HEK293 (cell line): ENCODE measurements at regions not wholly inside any gene's neighbourhood (a gene's known extent, or its start where the extent isn't known, plus 50 kb on each side); places are given as distances from the start of the nearest gene placed in this dataset.

Experiments
- ZIC2 ChIP-seq: fragments of 450-650 bp; formaldehyde crosslinking; IDR thresholded peaks from 2 replicates; pipeline ENCODE4 v1.5.1; 2016; ENCODE audit warnings: missing biosample characterization, missing genetic modification characterization
- ZNF302 ChIP-seq: fragments of 450-650 bp; formaldehyde crosslinking; IDR thresholded peaks from 2 replicates; pipeline ENCODE4 v1.5.1; 2016; ENCODE audit warnings: missing biosample characterization, missing genetic modification characterization, low read depth

DNA sequence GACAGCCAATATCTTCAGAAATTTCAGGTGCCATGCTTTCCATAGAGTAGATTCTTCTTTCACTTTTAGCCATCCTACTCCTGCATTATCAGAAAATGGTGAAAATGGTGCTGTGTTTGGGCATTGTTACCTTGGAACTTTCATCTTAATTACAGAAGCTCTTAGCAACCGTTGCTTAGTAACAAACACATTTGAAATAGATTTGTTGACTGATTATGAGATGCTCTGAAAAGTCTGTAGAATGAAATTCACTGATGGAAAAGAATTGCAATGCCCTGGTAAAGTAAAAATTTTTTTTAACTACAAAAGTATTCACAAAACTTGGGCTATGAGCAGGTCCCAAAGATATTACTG is 249.3 kb upstream of the NEBL start:
- TF ChIP-seq ZNF302 (tag by site-specific recombination), result no peak
- TF ChIP-seq ZIC2 (tag by site-specific recombination), result no peak
